ENCODE measurements at regions not wholly inside any gene's neighbourhood (a gene's known extent, or its start where the extent isn't known, plus 50 kb on each side); places are given as distances from the start of the nearest gene placed in this dataset.
"Not testable (repeated sequence)": the region's sequence is repeated elsewhere in the genome, so short reads cannot be mapped to it uniquely, and the experiment has no call there.

DNA sequence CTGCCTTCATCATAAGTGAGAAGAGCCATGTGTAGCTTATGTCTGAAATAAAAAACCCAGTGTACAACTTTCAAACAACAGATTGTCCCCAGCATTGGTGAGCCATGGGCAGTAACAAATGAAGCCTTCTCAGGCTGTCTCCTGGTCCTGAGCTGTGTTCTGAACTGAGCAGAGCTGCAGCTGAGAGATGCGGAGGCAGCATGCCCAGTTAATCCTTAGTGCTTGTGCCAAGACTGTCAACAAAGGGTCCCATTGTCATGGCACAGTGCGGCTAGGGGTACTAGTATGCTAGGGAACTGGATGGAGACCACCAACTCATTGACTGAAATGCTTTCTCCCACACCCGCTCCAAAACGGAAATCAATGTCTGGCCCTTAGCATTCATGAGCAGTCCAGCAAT lies 154.3 kb downstream of the RMST start:
- no peak for DNase-seq

DNA sequence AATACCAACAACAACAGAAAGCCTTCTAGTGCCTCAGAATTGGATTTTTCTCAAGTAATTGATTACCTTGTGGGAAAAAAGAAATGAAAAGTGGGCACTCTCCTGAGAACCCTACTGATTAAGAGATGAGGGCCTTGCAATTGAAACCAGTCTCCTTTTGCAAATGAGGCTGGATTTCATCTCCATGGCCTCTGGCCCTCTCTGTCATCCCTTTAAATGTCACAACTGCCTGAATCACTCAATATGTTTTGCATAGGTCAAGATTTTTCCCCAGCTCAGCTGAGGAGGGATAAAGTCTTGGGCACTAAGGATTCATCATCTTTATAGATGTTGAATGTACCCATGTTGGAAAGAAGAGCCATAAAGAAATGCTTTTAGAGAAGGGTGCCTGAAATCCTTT lies 166.4 kb downstream of the RMST start:
- no peak for DNase-seq

DNA sequence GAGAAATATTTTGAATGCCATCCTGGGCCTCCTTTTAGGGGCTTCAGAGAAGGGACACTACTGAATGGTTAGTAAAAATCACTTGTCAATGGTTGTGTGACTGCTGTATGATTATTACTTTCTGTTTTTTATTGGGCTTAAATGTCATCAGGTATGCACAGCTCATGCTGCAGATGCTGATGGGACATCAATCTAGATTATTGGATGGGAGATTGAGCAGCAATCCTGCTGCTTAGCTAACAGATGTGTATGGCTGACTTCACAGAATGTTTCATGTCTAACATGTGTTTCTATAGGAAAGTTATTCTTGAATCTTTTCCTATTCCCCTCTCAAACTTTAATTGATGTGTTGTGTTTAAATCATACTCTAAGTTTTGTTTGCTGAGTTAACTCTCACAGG lies 166.8 kb downstream of the RMST start:
- DNase-seq: no peak

DNA sequence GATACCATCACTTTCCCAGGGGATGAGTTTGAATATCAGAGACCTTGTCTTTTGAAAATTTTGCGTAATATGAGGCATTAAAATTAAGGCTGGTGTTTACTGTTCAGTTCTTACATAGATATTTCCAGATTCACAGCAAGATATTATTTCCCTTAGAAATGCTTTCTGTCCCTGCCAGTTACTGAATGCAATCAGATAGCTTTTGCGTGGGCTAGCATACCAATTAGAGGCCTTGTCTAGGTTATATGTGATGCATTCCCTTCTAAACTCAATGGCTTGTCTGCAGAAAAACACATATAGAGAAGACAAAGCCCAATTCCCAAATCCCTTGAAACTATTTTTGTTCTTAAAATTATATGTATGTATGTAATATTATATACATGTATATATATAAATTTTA lies 167.8 kb downstream of the RMST start:
- DNase-seq: no peak

DNA sequence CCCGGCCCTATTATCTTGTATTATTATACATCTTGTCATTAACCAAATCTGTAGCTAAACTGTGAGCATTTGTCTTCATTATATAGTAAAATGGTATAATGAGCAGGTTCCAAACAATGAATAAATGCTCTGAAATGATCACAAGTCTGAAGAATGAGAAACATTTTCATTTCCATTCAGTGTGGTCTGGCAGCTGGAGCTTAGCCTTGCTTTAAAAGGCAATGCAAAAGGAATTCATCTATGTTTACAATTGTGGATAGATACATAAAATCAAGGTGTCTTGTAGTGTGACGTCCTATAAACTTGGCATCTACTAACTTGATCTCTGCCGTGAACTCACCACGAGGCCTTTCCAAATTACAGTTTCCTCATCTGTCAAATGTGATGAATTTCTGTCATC lies 168.3 kb downstream of the RMST start:
- no peak for DNase-seq

- no peak for DNase-seq
Measured at GRCh38 chr12:97637770-97638169, 175.2 kb downstream of the RMST start.

GRCh38 chr12:97638739-97639138 lies 176.1 kb downstream of the RMST start:
- no peak for DNase-seq

GRCh38 chr12:97639702-97640101 lies 177.1 kb downstream of the RMST start:
- no peak for DNase-seq

DNA sequence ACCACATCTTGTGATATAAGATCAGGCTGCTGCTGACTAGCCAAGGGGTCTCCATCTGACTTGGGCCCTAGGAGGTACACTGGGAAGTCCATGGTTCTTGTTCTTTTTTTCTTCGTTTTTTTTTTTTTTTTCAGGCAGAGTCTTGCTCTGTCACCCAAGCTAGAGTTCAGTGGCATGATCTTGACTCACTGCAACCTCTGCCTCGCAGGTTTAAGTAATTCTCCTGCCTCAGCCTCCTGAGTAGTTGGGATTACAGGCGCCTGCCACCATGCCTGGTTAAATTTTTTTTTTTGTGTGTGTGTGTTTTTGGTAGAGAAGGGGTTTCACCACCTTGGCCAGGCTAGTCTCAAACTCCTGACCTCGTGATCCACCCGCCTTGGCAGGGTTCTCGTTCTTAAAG lies 178.2 kb downstream of the RMST start:
- no peak for DNase-seq

DNA sequence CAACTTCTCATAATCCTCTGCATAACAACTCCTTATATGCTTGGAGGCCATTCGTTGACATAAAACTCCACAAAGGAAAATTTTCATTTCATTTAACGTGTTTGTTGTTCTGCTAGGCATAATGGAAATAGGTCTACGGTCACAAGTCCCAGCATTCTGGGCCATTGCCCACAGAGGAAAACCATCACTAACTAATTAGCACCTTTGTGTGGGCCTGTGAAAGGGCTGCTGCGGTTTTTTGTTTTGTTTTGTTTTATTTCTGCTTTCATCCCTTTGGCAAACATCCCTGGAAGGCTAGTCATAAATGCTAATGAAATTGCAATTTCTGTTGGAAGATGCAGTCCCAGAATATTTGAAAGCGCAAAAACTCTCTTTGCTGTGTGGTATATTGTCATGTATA lies 180.3 kb downstream of the RMST start:
- DNase-seq: no peak

DNA sequence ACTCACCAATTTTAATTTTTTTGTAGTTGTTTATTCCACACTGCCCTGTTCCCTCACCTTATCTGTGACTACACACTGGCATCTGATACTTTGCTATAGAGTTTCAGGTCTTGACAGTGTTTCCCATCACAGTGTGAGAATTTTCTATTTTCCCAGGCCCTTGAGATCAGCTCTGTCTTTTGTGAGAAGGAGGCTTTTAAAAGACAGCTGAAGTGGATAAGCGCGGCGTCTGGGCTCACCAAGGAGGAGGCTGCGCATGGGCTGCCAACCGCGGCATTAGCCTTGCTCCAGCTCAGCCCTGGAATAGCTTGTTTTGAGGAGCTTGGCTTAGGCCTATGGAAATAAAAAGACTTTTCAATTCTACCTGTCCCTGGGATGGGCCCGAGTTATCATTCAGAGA lies 181.3 kb downstream of the RMST start:
- DNase-seq: no peak

GRCh38 chr12:97645726-97646125 lies 183.1 kb downstream of the RMST start:
- DNase-seq: no peak

DNA sequence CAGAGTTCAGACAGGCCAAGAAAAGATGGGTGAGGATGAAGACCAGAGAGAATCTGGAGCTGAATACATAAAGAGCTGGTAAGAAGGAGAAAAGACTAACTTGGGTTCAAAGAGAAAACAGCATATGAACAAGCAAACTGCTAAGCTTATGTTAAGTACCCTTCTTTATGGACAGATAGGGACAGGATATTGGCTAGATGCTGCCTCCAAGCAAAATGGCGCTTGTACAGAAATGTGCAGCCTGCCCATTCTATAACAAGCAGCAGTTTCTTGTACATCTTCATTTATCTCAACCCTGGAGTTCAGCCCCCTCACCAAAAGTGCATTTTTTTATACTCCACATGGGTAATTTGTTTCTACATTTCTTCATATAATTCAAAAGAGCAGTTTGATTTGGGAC lies 184.5 kb downstream of the RMST start:
- no peak for DNase-seq

GRCh38 chr12:97650242-97650641 lies 187.6 kb downstream of the RMST start:
- no peak for DNase-seq

DNA sequence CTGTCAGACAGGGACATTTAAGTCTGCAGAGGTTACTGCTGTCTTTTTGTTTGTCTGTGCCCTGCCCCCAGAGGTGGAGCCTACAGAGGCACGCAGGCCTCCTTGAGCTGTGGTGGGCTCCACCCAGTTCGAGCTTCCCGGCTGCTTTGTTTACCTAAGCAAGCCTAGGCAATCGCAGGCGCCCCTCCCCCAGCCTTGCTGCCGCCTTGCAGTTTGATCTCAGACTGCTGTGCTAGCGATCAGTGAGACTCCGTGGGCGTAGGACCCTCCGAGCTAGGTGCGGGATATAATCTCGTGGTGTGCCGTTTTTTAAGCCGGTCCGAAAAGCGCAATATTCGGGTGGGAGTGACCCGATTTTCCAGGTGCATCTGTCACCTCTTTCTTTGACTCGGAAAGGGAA lies 193.9 kb downstream of the RMST start:
- not testable (repeated sequence) for DNase-seq

DNA sequence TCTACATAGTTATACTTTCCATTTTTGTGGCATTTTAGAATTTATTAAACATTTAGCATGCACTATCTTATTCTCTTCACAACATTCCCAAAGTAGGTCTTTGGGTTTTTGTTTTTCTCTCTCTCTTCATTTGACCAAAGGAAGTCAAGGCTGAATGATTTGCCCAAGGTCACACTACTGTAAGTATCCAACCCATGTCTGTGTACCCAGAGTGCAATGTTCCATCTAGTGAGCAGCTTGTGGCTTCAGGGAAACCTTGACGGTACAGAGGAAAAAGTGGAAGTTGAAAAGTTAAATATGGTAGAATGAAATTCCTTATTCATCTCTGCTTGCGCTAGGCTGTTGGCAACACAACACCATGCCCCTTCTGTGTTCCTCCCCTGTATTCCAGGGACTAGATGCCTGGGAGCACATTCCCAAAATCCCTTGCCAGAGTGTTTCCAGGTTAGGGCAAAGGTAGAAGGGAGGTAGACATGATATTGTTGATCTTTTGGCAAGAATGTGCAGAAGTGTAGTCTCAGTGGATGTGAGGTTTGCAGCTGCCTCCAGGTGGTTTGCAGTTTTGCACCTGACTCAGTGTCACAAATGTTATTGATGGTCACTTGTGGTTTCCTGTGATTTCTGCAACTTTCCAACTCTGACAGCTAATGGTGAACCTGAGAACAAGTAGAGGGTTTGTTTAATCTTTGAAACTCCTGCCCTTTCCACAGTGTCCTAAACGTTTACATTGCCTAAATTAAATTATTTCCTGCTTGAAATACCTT lies 196.7 kb downstream of the RMST start:
- DNase-seq: no peak

GRCh38 chr12:97666263-97666662 lies 203.7 kb downstream of the RMST start:
- no peak for DNase-seq

DNA sequence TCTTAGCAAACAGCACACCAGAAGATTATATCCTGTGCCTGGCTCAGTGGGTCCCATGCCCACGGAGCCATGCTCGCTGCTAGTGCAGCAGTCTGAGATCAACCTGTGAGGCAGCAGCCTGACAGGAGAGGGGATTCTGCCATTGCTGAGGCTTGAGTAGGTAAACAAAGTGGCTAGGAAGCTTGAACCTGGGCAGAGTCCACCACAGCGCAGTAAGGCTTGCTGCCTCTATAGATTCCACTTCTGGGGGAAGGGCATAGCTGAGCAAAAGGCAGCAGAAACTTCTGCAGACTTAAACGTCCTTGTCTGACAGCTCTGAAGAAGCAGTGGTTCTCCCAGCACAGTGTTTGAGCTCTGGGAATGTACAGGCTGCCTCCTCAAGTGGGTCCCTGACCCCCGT lies 210.3 kb downstream of the RMST start:
- DNase-seq: no peak

DNA sequence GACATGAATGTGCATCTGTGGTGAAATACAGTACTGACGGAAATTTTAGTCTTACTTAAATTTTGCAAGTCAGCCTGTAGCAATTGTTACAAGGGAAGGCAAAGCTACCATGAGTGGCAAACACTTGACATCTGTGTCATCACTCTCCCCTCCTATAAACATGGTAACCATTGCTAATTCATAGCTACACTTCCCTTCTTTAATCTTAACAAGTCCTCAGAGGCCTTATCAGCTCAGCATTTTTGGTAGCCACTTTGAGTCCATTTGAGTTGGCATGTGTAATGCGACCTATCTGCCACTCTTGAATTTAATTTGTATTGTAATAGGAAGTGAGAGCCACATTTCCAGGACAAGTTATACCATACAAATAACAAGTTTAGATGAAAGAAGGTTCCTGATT lies 218.1 kb downstream of the RMST start:
- no peak for DNase-seq

- no peak for DNase-seq
Measured at GRCh38 chr12:97681612-97682504, 219.3 kb downstream of the RMST start.

DNA sequence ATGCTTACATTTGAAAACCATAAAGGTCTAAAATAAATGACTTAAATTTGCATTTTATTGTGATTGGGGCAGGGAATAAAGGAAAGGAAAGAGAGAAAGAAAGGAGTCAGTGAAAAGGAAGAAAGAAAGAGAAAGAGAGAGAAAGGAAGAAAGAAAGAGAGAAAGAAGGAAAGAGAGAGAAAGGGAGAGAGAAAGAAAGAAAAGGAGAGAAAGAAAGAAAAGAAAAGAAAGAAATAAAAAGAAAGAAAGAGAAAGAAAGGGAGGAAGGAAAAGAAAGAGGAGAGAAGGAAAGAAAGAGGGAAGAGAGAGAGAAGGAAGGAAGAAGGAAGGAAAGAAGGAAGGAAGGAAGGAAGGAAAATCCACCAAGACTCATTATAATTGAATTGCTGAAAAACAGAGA lies 222.8 kb downstream of the RMST start:
- no peak for DNase-seq

GRCh38 chr12:97701901-97702300 lies 239.3 kb downstream of the RMST start:
- DNase-seq: no peak

DNA sequence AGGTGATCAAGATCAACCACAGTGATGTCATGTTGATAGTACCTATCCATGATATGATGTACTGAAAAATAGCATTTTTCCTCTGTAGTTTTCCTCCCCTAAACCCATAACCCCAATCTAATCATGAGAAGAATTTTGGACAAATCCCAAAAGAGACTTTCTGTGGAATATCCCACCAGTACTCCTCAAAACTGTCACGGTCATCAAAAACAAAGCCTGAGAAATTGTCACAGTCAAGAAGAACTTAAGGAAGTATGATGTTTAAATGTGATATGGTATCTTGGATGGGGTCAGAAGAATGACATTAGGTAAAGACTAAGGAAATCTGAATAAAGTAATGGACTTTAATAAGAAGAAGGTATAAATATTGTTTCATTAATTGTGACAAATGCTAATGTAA lies 248.8 kb downstream of the RMST start:
- DNase-seq: no peak

- DNase-seq: no peak
Measured at GRCh38 chr12:97713270-97713669, 250.7 kb downstream of the RMST start.

Data from hematopoietic multipotent progenitor cell treated with erythropoietin and hydrocortisone succinate and interleukin-3 and kit ligand, for 6 days (in vitro differentiated cells).